ENCODE measurements at regions not wholly inside any gene's neighbourhood (a gene's known extent, or its start where the extent isn't known, plus 50 kb on each side); places are given as distances from the start of the nearest gene placed in this dataset.
"Not testable (repeated sequence)": the region's sequence is repeated elsewhere in the genome, so short reads cannot be mapped to it uniquely, and the experiment has no call there.

GRCh38 chr13:31518645-31519044 lies 220.7 kb upstream of the RXFP2 start:
- no peak for DNase-seq (ENCODE audit: low spot score)

- no peak for DNase-seq (ENCODE audit: low spot score)
These were observed 217.9 kb upstream of the RXFP2 start for GRCh38 chr13:31521435-31521834.

GRCh38 chr13:31522396-31522795 lies 216.9 kb upstream of the RXFP2 start:
- DNase-seq (ENCODE audit: low spot score) = no peak

- no peak for DNase-seq (ENCODE audit: low spot score)
These were observed 211.2 kb upstream of the RXFP2 start for GRCh38 chr13:31528176-31528575.

- DNase-seq (ENCODE audit: low spot score) = no peak
These were observed 210.6 kb upstream of the RXFP2 start for GRCh38 chr13:31528758-31529157.

GRCh38 chr13:31530922-31531321 lies 208.4 kb upstream of the RXFP2 start:
- no peak for DNase-seq (ENCODE audit: low spot score)

GRCh38 chr13:31537052-31537451 lies 202.3 kb upstream of the RXFP2 start:
- DNase-seq (ENCODE audit: low spot score) = no peak

- DNase-seq (ENCODE audit: low spot score) = no peak
These were observed 201.0 kb upstream of the RXFP2 start for GRCh38 chr13:31538067-31539042.

- no peak for DNase-seq (ENCODE audit: low spot score)
These were observed 199.0 kb upstream of the RXFP2 start for GRCh38 chr13:31540281-31540680.

- DNase-seq (ENCODE audit: low spot score) = no peak
These were observed 196.1 kb upstream of the RXFP2 start for GRCh38 chr13:31543190-31543589.

GRCh38 chr13:31545616-31546015 lies 193.7 kb upstream of the RXFP2 start:
- DNase-seq (ENCODE audit: low spot score) = no peak

GRCh38 chr13:31556376-31556775 lies 182.9 kb upstream of the RXFP2 start:
- DNase-seq (ENCODE audit: low spot score) = no peak

- DNase-seq (ENCODE audit: low spot score) = not testable (repeated sequence)
These were observed 155.1 kb upstream of the RXFP2 start for GRCh38 chr13:31584221-31584620.

GRCh38 chr13:31587698-31588266 lies 151.5 kb upstream of the RXFP2 start:
- DNase-seq (ENCODE audit: low spot score) = no peak

GRCh38 chr13:31588316-31588715 lies 151.0 kb upstream of the RXFP2 start:
- DNase-seq (ENCODE audit: low spot score) = no peak

- no peak for DNase-seq (ENCODE audit: low spot score)
These were observed 150.4 kb upstream of the RXFP2 start for GRCh38 chr13:31588893-31589292.

GRCh38 chr13:31591642-31592233 lies 147.6 kb upstream of the RXFP2 start:
- DNase-seq (ENCODE audit: low spot score) = no peak

- DNase-seq (ENCODE audit: low spot score) = no peak
These were observed 145.3 kb upstream of the RXFP2 start for GRCh38 chr13:31594056-31594455.

- no peak for DNase-seq (ENCODE audit: low spot score)
These were observed 143.8 kb upstream of the RXFP2 start for GRCh38 chr13:31595563-31595962.

GRCh38 chr13:31598990-31599389 lies 140.3 kb upstream of the RXFP2 start:
- no peak for DNase-seq (ENCODE audit: low spot score)

- no peak for DNase-seq (ENCODE audit: low spot score)
These were observed 134.1 kb upstream of the RXFP2 start for GRCh38 chr13:31605076-31605860.

- not testable (repeated sequence) for DNase-seq (ENCODE audit: low spot score)
These were observed 131.8 kb upstream of the RXFP2 start for GRCh38 chr13:31607531-31607930.

Measured in globus pallidus (tissue), 1 donor.